Mammary epithelial cell (primary cell): ENCODE measurements at regions not wholly inside any gene's neighbourhood (a gene's known extent, or its start where the extent isn't known, plus 50 kb on each side); places are given as distances from the start of the nearest gene placed in this dataset.

Experiments used
- CTCF ChIP-seq, 2 donors: IDR thresholded peaks in 1 of 2; conservative IDR thresholded peaks in 1 of 2; 2 replicates each; pipeline ENCODE4 v1.5.1; 2011 to 2012; ENCODE audit warnings: inconsistent platforms in 2 of 2, low read length in 2 of 2, mild to moderate bottlenecking in 2 of 2, control low read depth in 1 of 2, low read depth in 1 of 2; ENCODE audit not compliant: insufficient read depth in 1 of 2; ENCODE audit errors: extremely low read depth in 1 of 2
- EZH2 ChIP-seq: IDR thresholded peaks from 2 replicates; pipeline ENCODE4 v1.6.1; 2012; ENCODE audit warnings: low read length, inconsistent platforms, borderline replicate concordance

- TF ChIP-seq EZH2 (no peak), CTCF (conservative IDR thresholded peaks at IDR 0.05 in 1 of 2, IDR thresholded peaks at IDR 0.05 in 1 of 2; ENCODE audit: extremely low read depth in 1 of 2, insufficient read depth in 1 of 2, low read depth in 1 of 2, low read length in 2 of 2) (no peak)
Measured at GRCh38 chr10:46225597-46225996, 61.2 kb upstream of the ANTXRL start.
